SU-DHL-6 (cell line): ENCODE measurements at regions not wholly inside any gene's neighbourhood (a gene's known extent, or its start where the extent isn't known, plus 50 kb on each side); places are given as distances from the start of the nearest gene placed in this dataset.

Experiments used
- H2AFZ ChIP-seq: fragments of 200-600 bp; sonication (generic); 2 replicates; pipeline ENCODE4 v1.6.1; 2014; ENCODE audit warnings: low read depth, mild to moderate bottlenecking, moderate library complexity, mixed read lengths, antibody characterized with exemption, low read length; ENCODE audit not compliant: severe bottlenecking
- H3F3A ChIP-seq: fragments of 200-600 bp; shearing (Covaris generic); 2 replicates; pipeline ENCODE4 v1.6.0; 2016; ENCODE audit warnings: antibody characterized with exemption, mild to moderate bottlenecking; ENCODE audit not compliant: insufficient read depth
- H3K27ac ChIP-seq: fragments of 200-600 bp; sonication (generic); 2 replicates; pipeline ENCODE4 v1.5.1; 2016; ENCODE audit warnings: low read depth, mild to moderate bottlenecking, low read length, moderate library complexity, mixed read lengths
- H3K27me3 ChIP-seq: fragments of 200-600 bp; sonication (generic), shearing (Covaris generic); 2 replicates; pipeline ENCODE4 v1.6.0; 2014; ENCODE audit warnings: mild to moderate bottlenecking, low read length
- H3K36me3 ChIP-seq: fragments of 200-600 bp; sonication (generic); 2 replicates; pipeline ENCODE4 v1.6.1; 2014; ENCODE audit warnings: mild to moderate bottlenecking, low read length, mixed read lengths
- H3K4me2 ChIP-seq: fragments of 300-600, 200-600 bp; shearing (Covaris generic), sonication (generic); 2 replicates; pipeline ENCODE4 v1.6.0; 2014; ENCODE audit warnings: low read length, low read depth, mild to moderate bottlenecking; ENCODE audit not compliant: poor library complexity, severe bottlenecking
- H3K4me3 ChIP-seq: fragments of 200-600 bp; sonication (generic); 2 replicates; pipeline ENCODE4 v1.5.1; 2014; ENCODE audit warnings: antibody characterized with exemption, low read length, mild to moderate bottlenecking, mixed read lengths; ENCODE audit not compliant: insufficient read depth, poor library complexity, severe bottlenecking
- H3K79me2 ChIP-seq: fragments of 200-600 bp; sonication (generic); 2 replicates; pipeline ENCODE4 v1.6.1; 2014; ENCODE audit warnings: mild to moderate bottlenecking, low read length, moderate library complexity; ENCODE audit not compliant: insufficient read depth
- H3K9ac ChIP-seq: fragments of 200-600 bp; sonication (generic); 2 replicates; pipeline ENCODE4 v1.7.0; 2014; ENCODE audit warnings: mild to moderate bottlenecking, low read length
- H3K9me2 ChIP-seq: fragments of 200-600 bp; sonication (generic); replicated peaks from 2 replicates; pipeline ENCODE4 v1.6.1; 2014; ENCODE audit warnings: low read length; ENCODE audit not compliant: insufficient read depth
- H3K9me3 ChIP-seq: fragments of 200-600 bp; sonication (generic); 2 replicates; pipeline ENCODE4 v1.6.1; 2014; ENCODE audit warnings: low read length, mixed read lengths; ENCODE audit not compliant: insufficient read depth
- H4K20me1 ChIP-seq: fragments of 200-600 bp; sonication (generic); 2 replicates; pipeline ENCODE4 v1.6.1; 2014; ENCODE audit warnings: low read depth, mild to moderate bottlenecking, antibody characterized with exemption, low read length, moderate library complexity, mixed read lengths
- EZH2phosphoT487 ChIP-seq: fragments of 200-600 bp; sonication (generic), shearing (Covaris generic); conservative IDR thresholded peaks from 2 replicates; pipeline ENCODE4 v1.6.1; 2018; ENCODE audit warnings: mild to moderate bottlenecking, antibody characterized with exemption, low read length, moderate library complexity, mixed read lengths
- TF ChIP-seq, protein P1 (sequence below): fragments of 200-600 bp; sonication (generic); IDR thresholded peaks from one replicate; pipeline ENCODE4 v1.5.1; 2017; ENCODE audit warnings: antibody characterized with exemption, mild to moderate bottlenecking, low read length, moderate library complexity; ENCODE audit not compliant: insufficient read depth, poor library complexity, severe bottlenecking

- H3K4me2 ChIP-seq, result no peak overlapping the region
- no peaks in the 10 kb centered on the region for H3F3A ChIP-seq
- no peak overlapping the region for H3K27ac ChIP-seq
- H3K36me3 ChIP-seq, result no peaks in the 10 kb centered on the region
- H3K79me2 ChIP-seq, result no peaks in the 10 kb centered on the region
- H3K9ac ChIP-seq, result no peak overlapping the region
- no peaks in the 10 kb centered on the region for H4K20me1 ChIP-seq
- TF ChIP-seq, protein P1, sequence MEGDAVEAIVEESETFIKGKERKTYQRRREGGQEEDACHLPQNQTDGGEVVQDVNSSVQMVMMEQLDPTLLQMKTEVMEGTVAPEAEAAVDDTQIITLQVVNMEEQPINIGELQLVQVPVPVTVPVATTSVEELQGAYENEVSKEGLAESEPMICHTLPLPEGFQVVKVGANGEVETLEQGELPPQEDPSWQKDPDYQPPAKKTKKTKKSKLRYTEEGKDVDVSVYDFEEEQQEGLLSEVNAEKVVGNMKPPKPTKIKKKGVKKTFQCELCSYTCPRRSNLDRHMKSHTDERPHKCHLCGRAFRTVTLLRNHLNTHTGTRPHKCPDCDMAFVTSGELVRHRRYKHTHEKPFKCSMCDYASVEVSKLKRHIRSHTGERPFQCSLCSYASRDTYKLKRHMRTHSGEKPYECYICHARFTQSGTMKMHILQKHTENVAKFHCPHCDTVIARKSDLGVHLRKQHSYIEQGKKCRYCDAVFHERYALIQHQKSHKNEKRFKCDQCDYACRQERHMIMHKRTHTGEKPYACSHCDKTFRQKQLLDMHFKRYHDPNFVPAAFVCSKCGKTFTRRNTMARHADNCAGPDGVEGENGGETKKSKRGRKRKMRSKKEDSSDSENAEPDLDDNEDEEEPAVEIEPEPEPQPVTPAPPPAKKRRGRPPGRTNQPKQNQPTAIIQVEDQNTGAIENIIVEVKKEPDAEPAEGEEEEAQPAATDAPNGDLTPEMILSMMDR, result no peak
- no peak for TF ChIP-seq EZH2phosphoT487
- H3K9me3 ChIP-seq, result no peaks in the 10 kb centered on the region
- H3K27me3 ChIP-seq, result no peaks in the 10 kb centered on the region
- no peak overlapping the region for H3K4me3 ChIP-seq
- H2AFZ ChIP-seq, result no peak overlapping the region
- no peaks in the 10 kb centered on the region for H3K9me2 ChIP-seq
Measured at GRCh38 chr4:54572152-54572542, 85.6 kb upstream of the KIT start.

DNA sequence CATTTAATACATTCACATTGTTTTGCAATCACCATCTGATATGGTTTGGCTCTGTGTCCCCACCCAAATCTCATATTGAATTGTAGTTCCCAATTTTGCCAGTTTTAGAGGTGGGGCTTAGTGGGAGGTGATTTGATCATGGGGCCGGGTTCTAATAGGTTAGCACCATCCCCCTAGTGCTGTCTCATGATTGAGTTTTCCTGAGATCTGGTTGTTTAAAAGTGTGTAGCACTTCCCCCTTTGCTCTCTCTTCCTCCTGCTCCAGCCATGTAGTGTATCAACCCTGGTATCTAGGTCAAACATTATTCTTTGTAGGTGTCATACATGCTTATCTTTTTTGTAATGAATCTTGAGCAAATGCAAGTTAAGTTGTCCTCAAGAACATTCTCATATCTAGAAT, 83.3 kb upstream of the KIT start:
- no peaks in the 10 kb centered on the region for H3K9me2 ChIP-seq
- no peaks in the 10 kb centered on the region for H3K27me3 ChIP-seq
- no peak overlapping the region for H3K4me2 ChIP-seq
- no peaks in the 10 kb centered on the region for H3K79me2 ChIP-seq
- no peak overlapping the region for H3K9ac ChIP-seq
- H4K20me1 ChIP-seq, result no peaks in the 10 kb centered on the region
- no peaks in the 10 kb centered on the region for H3F3A ChIP-seq
- no peak for TF ChIP-seq EZH2phosphoT487
- TF ChIP-seq, protein P1, result no peak
- H3K36me3 ChIP-seq, result no peaks in the 10 kb centered on the region
- H3K9me3 ChIP-seq, result no peaks in the 10 kb centered on the region
- no peak overlapping the region for H2AFZ ChIP-seq
- H3K27ac ChIP-seq, result no peak overlapping the region
- H3K4me3 ChIP-seq, result no peak overlapping the region

DNA sequence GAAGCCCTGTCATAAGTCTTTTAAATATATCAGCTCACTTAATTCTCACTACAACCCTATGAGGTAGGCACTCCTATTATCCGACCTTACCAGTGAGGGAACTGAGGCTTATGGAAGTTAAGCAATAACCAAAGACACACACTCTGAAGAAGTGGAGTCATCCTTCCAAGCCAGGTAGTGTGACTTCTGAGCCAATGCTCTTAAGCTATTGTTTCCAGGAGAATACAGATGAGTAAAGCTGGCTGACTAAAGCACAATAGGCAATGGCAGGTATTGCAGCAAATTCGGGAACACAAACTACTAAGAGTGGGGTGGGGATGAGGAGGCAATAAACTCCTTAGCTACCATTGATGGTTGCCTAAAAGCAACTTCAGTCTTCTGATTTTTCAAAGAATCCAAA, 81.8 kb upstream of the KIT start:
- Histone ChIP-seq H2AFZ (no peak overlapping the region), H4K20me1 (no peaks in the 10 kb centered on the region), H3F3A (no peaks in the 10 kb centered on the region), H3K36me3 (no peaks in the 10 kb centered on the region), H3K4me3 (no peak overlapping the region), H3K9me3 (no peaks in the 10 kb centered on the region), H3K9ac (no peak overlapping the region), H3K79me2 (no peaks in the 10 kb centered on the region), H3K9me2 (no peaks in the 10 kb centered on the region), H3K4me2 (no peak overlapping the region), H3K27ac (no peak overlapping the region), H3K27me3 (no peaks in the 10 kb centered on the region)
- TF ChIP-seq, protein P1, result no peak
- no peak for TF ChIP-seq EZH2phosphoT487

DNA sequence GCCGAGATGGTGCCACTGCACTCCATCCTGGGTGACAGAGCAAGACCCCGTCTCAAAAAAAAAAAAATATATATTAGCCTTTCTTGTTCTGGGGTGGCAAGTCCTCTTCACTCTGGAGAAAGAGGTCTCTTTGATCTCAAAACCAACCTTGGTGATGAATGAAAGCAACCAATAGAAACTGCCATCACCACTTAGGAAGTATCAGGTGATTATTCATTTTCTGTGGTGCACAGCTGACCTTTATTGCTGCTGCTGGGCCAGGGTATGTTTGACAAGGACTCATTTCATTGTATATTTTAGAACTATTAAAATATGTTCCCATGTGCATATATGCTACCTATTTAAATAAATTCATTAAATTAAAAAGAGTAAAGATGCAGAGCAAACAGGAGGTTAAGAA, 76.0 kb upstream of the KIT start:
- H3F3A ChIP-seq, result no peaks in the 10 kb centered on the region

More for the DNA sequence above, 76.0 kb upstream of the KIT start:
- Histone ChIP-seq H3K4me2 (no peak overlapping the region), H3K9me2 (no peaks in the 10 kb centered on the region), H4K20me1 (no peaks in the 10 kb centered on the region), H3K36me3 (no peaks in the 10 kb centered on the region), H3K27ac (no peak overlapping the region), H3K9ac (no peak overlapping the region), H3K4me3 (no peak overlapping the region), H3K27me3 (no peaks in the 10 kb centered on the region), H3K9me3 (no peaks in the 10 kb centered on the region), H3K79me2 (no peaks in the 10 kb centered on the region), H2AFZ (no peak overlapping the region)
- no peak for TF ChIP-seq EZH2phosphoT487
- TF ChIP-seq, protein P1, result no peak
